ENCODE measurements at regions not wholly inside any gene's neighbourhood (a gene's known extent, or its start where the extent isn't known, plus 50 kb on each side); places are given as distances from the start of the nearest gene placed in this dataset.

DNA sequence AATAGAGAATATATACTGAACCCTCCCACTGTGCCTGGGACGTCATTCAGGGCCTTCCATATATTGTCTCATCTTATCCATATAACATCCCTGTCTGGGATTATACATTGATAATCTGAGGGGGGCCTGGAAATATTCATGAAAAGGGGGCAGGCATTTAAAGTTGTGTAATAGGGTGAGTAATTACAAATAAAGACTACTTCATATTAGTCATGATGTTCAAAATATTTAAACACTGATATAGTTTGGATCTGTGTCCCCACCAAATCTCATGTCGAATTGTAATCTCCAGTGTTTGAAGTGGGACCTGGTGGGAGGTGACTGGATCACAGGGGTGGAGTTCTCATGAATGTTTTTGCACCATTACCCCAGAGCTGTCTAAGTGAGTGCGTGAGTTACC is 97.8 kb downstream of the AQP9 start:
- H3K4me3 ChIP-seq (ENCODE audit: low read depth, low read length, poor library complexity, severe bottlenecking), result no peak overlapping the region
- intact Hi-C loops (cut with micrococcal nuclease; ENCODE audit: unreplicated experiment), result no loop called here
- DNase-seq (ENCODE audit: low spot score), result no peak
- H3K4me1 ChIP-seq (ENCODE audit: insufficient read depth, low read length, poor library complexity, severe bottlenecking), result no peaks in the 10 kb centered on the region
- ChIA-PET CTCF (no interaction called here), POLR2A (ENCODE audit: low non-redundant PET) (no interaction called here)
- no peaks in the 10 kb centered on the region for H3K36me3 ChIP-seq (ENCODE audit: insufficient read depth, low read length, poor library complexity, severe bottlenecking)
- no peak for TF ChIP-seq EZH2 (IDR thresholded peaks at IDR 0.05; ENCODE audit: borderline replicate concordance, low read depth, low read length, poor library complexity, severe bottlenecking)
- TF ChIP-seq, protein P1, sequence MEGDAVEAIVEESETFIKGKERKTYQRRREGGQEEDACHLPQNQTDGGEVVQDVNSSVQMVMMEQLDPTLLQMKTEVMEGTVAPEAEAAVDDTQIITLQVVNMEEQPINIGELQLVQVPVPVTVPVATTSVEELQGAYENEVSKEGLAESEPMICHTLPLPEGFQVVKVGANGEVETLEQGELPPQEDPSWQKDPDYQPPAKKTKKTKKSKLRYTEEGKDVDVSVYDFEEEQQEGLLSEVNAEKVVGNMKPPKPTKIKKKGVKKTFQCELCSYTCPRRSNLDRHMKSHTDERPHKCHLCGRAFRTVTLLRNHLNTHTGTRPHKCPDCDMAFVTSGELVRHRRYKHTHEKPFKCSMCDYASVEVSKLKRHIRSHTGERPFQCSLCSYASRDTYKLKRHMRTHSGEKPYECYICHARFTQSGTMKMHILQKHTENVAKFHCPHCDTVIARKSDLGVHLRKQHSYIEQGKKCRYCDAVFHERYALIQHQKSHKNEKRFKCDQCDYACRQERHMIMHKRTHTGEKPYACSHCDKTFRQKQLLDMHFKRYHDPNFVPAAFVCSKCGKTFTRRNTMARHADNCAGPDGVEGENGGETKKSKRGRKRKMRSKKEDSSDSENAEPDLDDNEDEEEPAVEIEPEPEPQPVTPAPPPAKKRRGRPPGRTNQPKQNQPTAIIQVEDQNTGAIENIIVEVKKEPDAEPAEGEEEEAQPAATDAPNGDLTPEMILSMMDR (conservative IDR thresholded peaks at IDR 0.05; ENCODE audit: low read depth, low read length), result no peak
- no peaks in the 10 kb centered on the region for H3K9me3 ChIP-seq (ENCODE audit: low read depth, low read length, poor library complexity, severe bottlenecking)
- no TSS peak for BruUV-seq (replicated peaks)
- H3K27ac ChIP-seq (ENCODE audit: low read depth, low read length, poor library complexity, severe bottlenecking), result no peak overlapping the region
- no peaks in the 10 kb centered on the region for H3K27me3 ChIP-seq (replicated peaks; ENCODE audit: insufficient read depth, low read depth, low read length, poor library complexity)

- no TSS peak for BruUV-seq (replicated peaks)
- H3K4me3 ChIP-seq (ENCODE audit: low read depth, low read length, poor library complexity, severe bottlenecking), result no peak overlapping the region
- no peak overlapping the region for H3K27ac ChIP-seq (ENCODE audit: low read depth, low read length, poor library complexity, severe bottlenecking)
- no peaks in the 10 kb centered on the region for H3K9me3 ChIP-seq (ENCODE audit: low read depth, low read length, poor library complexity, severe bottlenecking)
- POLR2A ChIA-PET (ENCODE audit: low non-redundant PET), result no interaction called here
- no peak for TF ChIP-seq EZH2 (IDR thresholded peaks at IDR 0.05; ENCODE audit: borderline replicate concordance, low read depth, low read length, poor library complexity, severe bottlenecking)
- TF ChIP-seq, protein P1 (conservative IDR thresholded peaks at IDR 0.05; ENCODE audit: low read depth, low read length), result no peak
- intact Hi-C loops (cut with micrococcal nuclease; ENCODE audit: unreplicated experiment), result no loop called here
- CTCF ChIA-PET, result no interaction called here
- H3K27me3 ChIP-seq (replicated peaks; ENCODE audit: insufficient read depth, low read depth, low read length, poor library complexity), result no peaks in the 10 kb centered on the region
- no peaks in the 10 kb centered on the region for H3K4me1 ChIP-seq (ENCODE audit: insufficient read depth, low read length, poor library complexity, severe bottlenecking)
- H3K36me3 ChIP-seq (ENCODE audit: insufficient read depth, low read length, poor library complexity, severe bottlenecking), result no peaks in the 10 kb centered on the region
- DNase-seq (ENCODE audit: low spot score), result no peak
Observed at GRCh38 chr15:58240191-58240932, 102.2 kb downstream of the AQP9 start.

DNA sequence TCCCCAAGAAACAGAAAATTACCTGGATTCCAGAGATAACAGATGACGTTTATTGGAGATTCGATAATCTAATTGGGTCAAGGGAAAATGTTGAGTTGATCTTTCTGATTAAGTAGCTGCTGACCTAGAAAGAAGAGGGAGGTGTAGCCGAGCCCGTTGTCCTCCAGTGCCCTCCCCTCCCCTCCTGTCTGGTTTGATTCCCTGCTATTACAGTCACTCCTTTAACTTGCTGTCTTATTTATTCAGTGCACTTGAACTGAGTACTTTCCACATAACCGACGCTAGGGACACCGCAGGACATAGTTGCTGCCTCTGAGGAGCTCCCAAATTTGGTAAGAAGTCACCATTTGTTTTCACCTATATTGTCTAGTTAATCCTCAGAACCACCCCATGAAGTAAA is 103.7 kb downstream of the AQP9 start:
- TF ChIP-seq EZH2 (IDR thresholded peaks at IDR 0.05; ENCODE audit: borderline replicate concordance, low read depth, low read length, poor library complexity, severe bottlenecking), result no peak
- TF ChIP-seq, protein P1 (conservative IDR thresholded peaks at IDR 0.05; ENCODE audit: low read depth, low read length), result no peak
- intact Hi-C loops (cut with micrococcal nuclease; ENCODE audit: unreplicated experiment), result no loop called here
- POLR2A ChIA-PET (ENCODE audit: low non-redundant PET), result no interaction called here
- no peak overlapping the region for H3K27ac ChIP-seq (ENCODE audit: low read depth, low read length, poor library complexity, severe bottlenecking)
- H3K4me1 ChIP-seq (ENCODE audit: insufficient read depth, low read length, poor library complexity, severe bottlenecking), result no peaks in the 10 kb centered on the region
- DNase-seq (ENCODE audit: low spot score), result no peak
- H3K36me3 ChIP-seq (ENCODE audit: insufficient read depth, low read length, poor library complexity, severe bottlenecking), result no peaks in the 10 kb centered on the region
- H3K9me3 ChIP-seq (ENCODE audit: low read depth, low read length, poor library complexity, severe bottlenecking), result no peaks in the 10 kb centered on the region
- CTCF ChIA-PET, result no interaction called here
- H3K4me3 ChIP-seq (ENCODE audit: low read depth, low read length, poor library complexity, severe bottlenecking), result no peak overlapping the region
- H3K27me3 ChIP-seq (replicated peaks; ENCODE audit: insufficient read depth, low read depth, low read length, poor library complexity), result no peaks in the 10 kb centered on the region
- BruUV-seq (replicated peaks), result no TSS peak
